ENCODE measurements at regions not wholly inside any gene's neighbourhood (a gene's known extent, or its start where the extent isn't known, plus 50 kb on each side); places are given as distances from the start of the nearest gene placed in this dataset.
"Not testable (repeated sequence)": the region's sequence is repeated elsewhere in the genome, so short reads cannot be mapped to it uniquely, and the experiment has no call there.

DNA sequence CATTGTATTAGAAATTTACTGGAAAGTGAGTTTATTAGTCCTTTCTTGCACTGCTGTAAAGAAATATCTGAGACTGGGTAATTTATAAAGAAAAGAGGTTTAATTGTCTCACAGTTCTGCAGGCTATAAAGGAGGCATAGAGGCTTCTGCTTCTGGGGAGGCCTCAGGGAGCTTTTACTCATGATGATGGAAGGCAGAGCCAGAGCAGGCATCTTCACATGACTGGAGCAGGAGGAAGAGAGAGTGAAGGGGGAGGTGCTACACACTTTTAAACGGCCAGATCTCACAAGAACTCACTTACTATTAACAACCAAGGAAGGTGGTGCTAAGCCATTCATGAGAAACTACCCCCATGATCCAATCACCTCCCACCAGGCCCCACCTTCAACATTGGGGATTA is 112.7 kb upstream of the NUTM2F start:
- H3K27ac ChIP-seq; H3K9me3 ChIP-seq (ENCODE audit: low read depth); H4K20me1 ChIP-seq (ENCODE audit: insufficient read depth); H3K4me2 ChIP-seq (ENCODE audit: unreplicated experiment); H3K4me3 ChIP-seq; H3K79me2 ChIP-seq (ENCODE audit: insufficient read depth); H3K27me3 ChIP-seq (replicated peaks; ENCODE audit: insufficient read depth); H3K9me2 ChIP-seq (ENCODE audit: insufficient read depth); H3F3A ChIP-seq (ENCODE audit: insufficient read depth); H3K9ac ChIP-seq; in situ Hi-C loops (cut with MboI); DNase-seq; H2AFZ ChIP-seq; H3K4me1 ChIP-seq (ENCODE audit: insufficient read depth): not testable (repeated sequence)
- WGBS, 2 experiments (ENCODE audit: low coverage in 1 of 2, low lambda C conversion rate in 2 of 2, missing lambda C conversion rate in 2 of 2): 52 to 64% methylated on average over 1 of the region's 1 CpG
- 0 out of 2 replicates have a peak, but pooled peaks cover 10% of the 10 kb centered on the region for H3K36me3 ChIP-seq (ENCODE audit: low read depth)

- H3K4me1 ChIP-seq (ENCODE audit: insufficient read depth): no peaks in the 10 kb centered on the region
- no peak for TF ChIP-seq EZH2phosphoT487 (IDR thresholded peaks at IDR 0.05; ENCODE audit: insufficient read depth, low read depth)
- TF ChIP-seq EZH2 (IDR thresholded peaks at IDR 0.05; ENCODE audit: insufficient read depth, poor library complexity, severe bottlenecking): no peak
- H4K20me1 ChIP-seq (ENCODE audit: insufficient read depth): no peaks in the 10 kb centered on the region
- no peak overlapping the region for H3K9ac ChIP-seq
- no peaks in the 10 kb centered on the region; the same call in 1 of the 2 replicates for H3K79me2 ChIP-seq (ENCODE audit: insufficient read depth)
- H3K9me3 ChIP-seq (ENCODE audit: low read depth): no peaks in the 10 kb centered on the region
- in situ Hi-C loops (cut with MboI): no loop called here
- DNase-seq: no peak
- H2AFZ ChIP-seq: no peak overlapping the region
- H3K4me2 ChIP-seq (ENCODE audit: unreplicated experiment): no peak overlapping the region
- H3K4me3 ChIP-seq: no peak overlapping the region
- H3K27me3 ChIP-seq (replicated peaks; ENCODE audit: insufficient read depth): no peaks in the 10 kb centered on the region
- no peak overlapping the region for H3K27ac ChIP-seq
- no peaks in the 10 kb centered on the region for H3K9me2 ChIP-seq (ENCODE audit: insufficient read depth)
- H3F3A ChIP-seq (ENCODE audit: insufficient read depth): no peaks in the 10 kb centered on the region
- 67 to 78% methylated on average over 2 of the region's 2 CpGs for WGBS, 2 experiments (ENCODE audit: low coverage in 1 of 2, low lambda C conversion rate in 2 of 2, missing lambda C conversion rate in 2 of 2)
- H3K36me3 ChIP-seq (ENCODE audit: low read depth): 0 out of 2 replicates have a peak, but pooled peaks cover 10% of the 10 kb centered on the region
Observed at GRCh38 chr9:94441796-94442195, 113.1 kb upstream of the PCAT7 start.

- H3K36me3 ChIP-seq (ENCODE audit: low read depth): peaks cover 12% of the 10 kb centered on the region
- H3K9ac ChIP-seq: no peak overlapping the region
- no peaks in the 10 kb centered on the region for H3K9me3 ChIP-seq (ENCODE audit: low read depth)
- no peaks in the 10 kb centered on the region for H4K20me1 ChIP-seq (ENCODE audit: insufficient read depth)
- no peak overlapping the region for H3K4me2 ChIP-seq (ENCODE audit: unreplicated experiment)
- no peaks in the 10 kb centered on the region for H3K4me1 ChIP-seq (ENCODE audit: insufficient read depth)
- H3K27me3 ChIP-seq (replicated peaks; ENCODE audit: insufficient read depth): no peaks in the 10 kb centered on the region
- no peak overlapping the region for H2AFZ ChIP-seq
- H3F3A ChIP-seq (ENCODE audit: insufficient read depth): no peaks in the 10 kb centered on the region
- peak; percentile 5 for DNase-seq
- H3K4me3 ChIP-seq: no peak overlapping the region
- H3K27ac ChIP-seq: no peak overlapping the region
- H3K9me2 ChIP-seq (ENCODE audit: insufficient read depth): no peaks in the 10 kb centered on the region
- TF ChIP-seq EZH2phosphoT487 (IDR thresholded peaks at IDR 0.05; ENCODE audit: insufficient read depth, low read depth) (no peak), EZH2 (IDR thresholded peaks at IDR 0.05; ENCODE audit: insufficient read depth, poor library complexity, severe bottlenecking) (no peak)
- WGBS, 2 experiments (ENCODE audit: low coverage in 1 of 2, low lambda C conversion rate in 2 of 2, missing lambda C conversion rate in 2 of 2): 66 to 70% methylated on average over 6 of the region's 6 CpGs
- in situ Hi-C loops (cut with MboI): no loop called here
- no peaks in the 10 kb centered on the region; the same call in 1 of the 2 replicates for H3K79me2 ChIP-seq (ENCODE audit: insufficient read depth)
Observed at GRCh38 chr9:94443032-94443722, 111.7 kb upstream of the PCAT7 start.

DNA sequence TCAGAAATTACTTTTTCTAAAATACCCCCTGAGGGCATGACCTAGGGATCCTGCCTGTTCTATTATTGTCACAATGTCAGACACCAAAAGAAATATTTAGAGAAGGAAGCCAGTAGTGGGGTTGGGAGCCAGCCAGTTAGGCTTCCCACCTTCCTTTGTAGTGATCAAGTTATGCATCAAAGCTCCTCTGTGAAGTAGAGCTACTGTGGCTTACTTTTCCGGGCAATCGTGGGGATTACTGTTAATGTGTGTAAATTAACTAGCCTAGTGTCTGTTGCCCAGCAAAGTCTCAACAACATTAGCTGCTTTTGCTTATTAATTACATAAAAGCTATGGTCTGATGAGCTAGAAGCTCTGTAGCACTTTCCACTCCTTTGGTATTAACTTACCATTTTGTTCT is 109.0 kb upstream of the PCAT7 start:
- Histone ChIP-seq H3K4me2 (ENCODE audit: unreplicated experiment) (no peak overlapping the region), H3F3A (ENCODE audit: insufficient read depth) (no peaks in the 10 kb centered on the region), H3K9me3 (ENCODE audit: low read depth) (no peaks in the 10 kb centered on the region), H3K36me3 (ENCODE audit: low read depth) (peaks cover 34% of the 10 kb centered on the region), H2AFZ (no peak overlapping the region), H3K79me2 (ENCODE audit: insufficient read depth) (no peaks in the 10 kb centered on the region), H3K9me2 (ENCODE audit: insufficient read depth) (no peaks in the 10 kb centered on the region), H3K4me3 (no peak overlapping the region), H4K20me1 (ENCODE audit: insufficient read depth) (no peaks in the 10 kb centered on the region), H3K27ac (no peak overlapping the region), H3K4me1 (ENCODE audit: insufficient read depth) (no peaks in the 10 kb centered on the region), H3K27me3 (replicated peaks; ENCODE audit: insufficient read depth) (no peaks in the 10 kb centered on the region), H3K9ac (no peak overlapping the region)
- TF ChIP-seq EZH2phosphoT487 (IDR thresholded peaks at IDR 0.05; ENCODE audit: insufficient read depth, low read depth) (no peak), EZH2 (IDR thresholded peaks at IDR 0.05; ENCODE audit: insufficient read depth, poor library complexity, severe bottlenecking) (no peak)
- in situ Hi-C loops (cut with MboI): no loop called here
- WGBS, 2 experiments (ENCODE audit: low coverage in 1 of 2, low lambda C conversion rate in 2 of 2, missing lambda C conversion rate in 2 of 2): 89 to 100% methylated on average over 2 of the region's 2 CpGs
- DNase-seq: no peak

DNA sequence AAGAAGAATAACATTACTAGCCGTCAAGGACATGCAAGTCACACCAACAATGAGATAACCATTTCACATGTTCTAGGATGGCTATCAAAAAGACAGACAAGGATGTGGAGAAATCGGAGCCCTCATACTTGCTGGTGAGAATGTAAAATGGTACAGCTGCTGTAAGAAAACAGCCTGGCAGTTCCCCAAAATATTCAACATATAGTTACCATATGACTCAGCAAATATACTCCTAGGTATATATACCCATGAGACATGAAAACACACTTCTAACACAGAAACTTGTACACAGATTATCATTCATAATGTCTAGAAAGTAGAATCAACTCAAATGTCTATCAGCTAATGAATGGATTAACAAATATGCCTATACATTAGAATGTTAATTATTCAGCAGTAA is 105.4 kb upstream of the PCAT7 start:
- 96% methylated on average over 2 of the region's 2 CpGs for WGBS, 2 experiments (ENCODE audit: low coverage in 1 of 2, low lambda C conversion rate in 2 of 2, missing lambda C conversion rate in 2 of 2)
- Histone ChIP-seq H3K36me3 (ENCODE audit: low read depth) (peaks cover 41% of the 10 kb centered on the region), H3F3A (ENCODE audit: insufficient read depth) (no peaks in the 10 kb centered on the region)

More for the DNA sequence above, 105.4 kb upstream of the PCAT7 start:
- no peaks in the 10 kb centered on the region for H3K27me3 ChIP-seq (replicated peaks; ENCODE audit: insufficient read depth)
- H3K4me1 ChIP-seq (ENCODE audit: insufficient read depth): no peaks in the 10 kb centered on the region
- H2AFZ ChIP-seq: no peak overlapping the region
- H3K4me2 ChIP-seq (ENCODE audit: unreplicated experiment): no peak overlapping the region
- H3K9me2 ChIP-seq (ENCODE audit: insufficient read depth): no peaks in the 10 kb centered on the region
- H3K9ac ChIP-seq: no peak overlapping the region
- no peak overlapping the region for H3K4me3 ChIP-seq
- no peak for DNase-seq
- no peak for TF ChIP-seq EZH2phosphoT487 (IDR thresholded peaks at IDR 0.05; ENCODE audit: insufficient read depth, low read depth)
- TF ChIP-seq EZH2 (IDR thresholded peaks at IDR 0.05; ENCODE audit: insufficient read depth, poor library complexity, severe bottlenecking): no peak
- H3K27ac ChIP-seq: no peak overlapping the region
- in situ Hi-C loops (cut with MboI): no loop called here
- no peaks in the 10 kb centered on the region for H3K9me3 ChIP-seq (ENCODE audit: low read depth)
- H3K79me2 ChIP-seq (ENCODE audit: insufficient read depth): no peaks in the 10 kb centered on the region
- no peaks in the 10 kb centered on the region for H4K20me1 ChIP-seq (ENCODE audit: insufficient read depth)

Measured in GM23248 (cell line).